GM18909 (cell line): ENCODE measurements at regions not wholly inside any gene's neighbourhood (a gene's known extent, or its start where the extent isn't known, plus 50 kb on each side); places are given as distances from the start of the nearest gene placed in this dataset.
"Not testable (repeated sequence)": the region's sequence is repeated elsewhere in the genome, so short reads cannot be mapped to it uniquely, and the experiment has no call there.

Source experiments
- ATAC-seq: cut with Tn5 transposase; IDR thresholded peaks from one replicate; pipeline ENCODE4 v1.9.1; 2021; ENCODE audit warnings: mild to moderate bottlenecking; ENCODE audit not compliant: unreplicated experiment, poor library complexity

GRCh38 chr5:126054577-126055347, 368.4 kb upstream of the GRAMD2B start:
- no peak for ATAC-seq

GRCh38 chr5:126055348-126055729, 367.9 kb upstream of the GRAMD2B start:
- ATAC-seq, result no peak

- no peak for ATAC-seq
Observed at GRCh38 chr5:126056352-126056751, 366.9 kb upstream of the GRAMD2B start.

DNA sequence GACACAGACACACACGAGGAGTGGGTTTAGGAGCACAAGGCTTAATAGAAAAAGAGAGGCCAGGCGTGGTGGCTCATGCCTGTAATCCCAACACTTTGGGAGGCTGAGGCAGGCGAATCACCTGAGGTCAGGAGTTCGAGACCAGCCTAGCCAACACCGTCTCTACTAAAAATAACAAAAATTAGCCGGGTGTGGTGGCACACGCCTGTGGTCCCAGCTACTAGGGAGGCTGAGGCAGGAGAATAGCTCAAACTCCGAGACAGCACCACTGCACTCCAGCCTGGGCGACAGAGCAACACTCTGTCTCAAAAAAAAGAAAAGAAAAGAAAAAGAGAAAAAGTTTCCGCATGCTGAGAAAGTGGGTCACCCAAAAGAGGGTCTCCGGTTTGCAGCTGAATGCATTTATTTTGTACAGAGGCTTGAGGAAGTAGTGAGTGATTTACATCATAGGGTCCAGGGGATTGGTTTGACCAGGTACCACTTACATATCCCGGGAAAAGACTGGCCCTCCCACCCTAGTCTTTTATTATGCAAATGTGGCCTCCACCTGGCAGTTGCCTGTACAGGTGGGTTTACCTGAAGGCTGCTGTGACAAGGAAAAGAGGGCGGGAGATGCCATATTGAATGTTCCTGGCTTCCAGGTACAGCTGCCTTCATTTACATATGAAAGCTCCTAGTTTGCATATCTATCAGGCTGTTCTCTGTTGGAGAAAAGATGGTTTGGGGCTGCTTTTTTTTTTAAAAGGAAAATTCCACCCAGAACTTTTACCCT, 366.2 kb upstream of the GRAMD2B start:
- ATAC-seq, result no peak

DNA sequence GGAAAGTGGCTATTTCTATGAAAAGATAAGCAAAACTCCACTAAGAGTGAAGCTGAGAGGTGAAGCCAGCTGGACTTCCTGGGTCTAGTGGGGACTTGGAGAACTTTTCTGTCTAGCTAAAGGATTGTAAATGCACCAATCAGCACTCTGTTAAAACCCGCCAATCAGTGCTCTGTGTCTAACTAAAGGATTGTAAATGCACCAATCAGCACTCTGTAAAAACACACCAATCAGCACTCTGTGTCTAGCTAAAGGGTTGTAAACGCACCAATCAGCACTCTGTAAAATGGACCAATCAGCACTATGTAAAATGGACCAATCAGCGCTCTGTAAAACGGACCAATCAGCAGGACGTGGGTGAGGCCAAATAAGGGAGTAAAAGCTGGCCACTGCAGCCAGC, 364.8 kb upstream of the GRAMD2B start:
- not testable (repeated sequence) for ATAC-seq

DNA sequence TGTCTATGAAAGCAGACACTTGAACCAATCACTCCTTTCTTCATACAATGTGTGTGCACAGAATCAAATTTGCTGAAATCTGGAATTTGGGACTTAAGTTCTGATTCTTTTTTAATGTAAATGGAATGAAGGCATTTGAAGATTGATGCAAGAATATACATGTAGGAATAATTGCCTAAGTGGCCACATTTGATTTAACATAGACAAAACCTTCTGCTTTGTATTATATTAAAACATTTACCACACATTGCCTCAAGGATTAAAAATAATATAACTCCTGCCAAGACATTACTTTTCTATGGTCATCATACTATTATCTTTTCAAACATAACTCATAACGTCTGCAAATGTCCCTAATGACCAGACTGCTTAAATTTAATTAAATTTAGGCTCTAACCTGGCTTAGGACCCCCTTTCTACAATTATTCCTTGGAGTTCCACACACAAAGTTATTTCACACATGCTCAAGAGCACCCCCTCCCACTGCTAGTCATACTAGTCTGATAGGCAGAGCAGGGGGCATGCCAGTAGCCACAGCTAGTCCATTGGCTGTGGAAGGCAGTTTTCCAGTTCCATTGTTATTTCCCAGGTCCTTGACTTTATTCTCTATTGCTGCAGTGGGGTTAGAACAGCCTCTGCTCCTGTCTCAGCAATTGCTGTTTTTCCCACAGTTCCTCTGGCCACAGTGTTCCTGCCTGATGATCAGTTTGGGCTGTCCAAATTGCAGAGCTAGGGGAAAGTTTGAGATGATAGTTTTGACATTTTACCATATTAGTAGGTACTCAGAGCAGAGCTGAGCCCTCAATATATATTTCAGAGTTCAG, 360.6 kb upstream of the GRAMD2B start:
- no peak for ATAC-seq

DNA sequence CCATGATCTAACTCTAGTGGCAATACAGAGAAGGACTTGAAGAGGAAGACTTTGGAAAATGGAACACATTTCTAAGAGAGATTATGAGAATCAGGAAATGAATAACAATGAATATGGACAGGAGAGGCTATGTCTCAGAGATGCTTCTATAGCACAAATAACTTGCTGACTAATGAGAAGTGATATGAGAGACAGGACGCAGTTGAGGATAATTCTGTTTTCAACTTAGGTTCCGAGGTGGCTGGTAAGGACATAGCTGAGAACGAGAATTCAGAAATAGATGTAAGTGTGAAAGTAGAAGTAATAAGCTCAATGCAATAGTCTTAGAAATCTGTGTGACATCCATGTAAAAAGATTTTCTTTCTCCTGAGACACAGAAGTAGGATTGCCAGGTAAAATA, 358.1 kb upstream of the GRAMD2B start:
- no peak for ATAC-seq

GRCh38 chr5:126066836-126067235, 356.4 kb upstream of the GRAMD2B start:
- no peak for ATAC-seq

DNA sequence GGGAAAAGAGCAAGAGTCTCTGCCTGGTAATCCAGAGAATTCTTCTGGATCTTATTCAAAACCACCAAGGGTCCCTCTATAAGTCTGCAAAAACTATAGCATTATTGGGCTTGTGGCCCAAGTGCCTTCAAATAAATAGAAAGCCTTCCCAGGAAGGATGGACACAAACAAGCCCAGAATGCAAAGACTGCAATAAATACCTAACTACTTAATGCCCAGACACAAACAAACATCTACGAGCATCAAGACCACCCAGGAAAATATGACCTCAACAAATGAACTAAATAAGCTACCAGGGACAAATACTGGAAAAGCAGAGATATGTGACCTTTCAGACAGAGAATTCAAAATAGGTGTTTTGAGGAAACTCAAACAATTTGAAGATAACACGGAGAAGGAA, 355.8 kb upstream of the GRAMD2B start:
- ATAC-seq, result no peak

DNA sequence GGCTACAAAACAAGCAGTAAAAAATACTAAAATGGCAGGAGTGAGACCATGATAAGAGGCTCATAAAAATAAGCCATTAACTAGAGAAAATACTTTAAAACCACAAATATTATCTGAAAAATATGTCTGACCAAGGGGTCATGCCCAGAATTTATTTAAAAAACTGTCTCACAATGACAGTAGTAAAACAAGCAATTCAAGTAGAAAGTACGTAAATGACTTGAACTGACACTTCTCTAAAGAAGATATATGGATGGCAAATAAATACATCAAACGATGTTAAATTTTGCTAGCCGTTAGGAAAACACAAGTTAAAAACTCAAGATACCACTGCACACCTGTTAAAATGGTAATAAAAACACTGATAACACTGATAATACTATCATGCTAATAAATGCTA, 353.9 kb upstream of the GRAMD2B start:
- no peak for ATAC-seq

- ATAC-seq, result no peak
Observed at GRCh38 chr5:126070481-126070880, 352.7 kb upstream of the GRAMD2B start.

GRCh38 chr5:126074538-126074937, 348.7 kb upstream of the GRAMD2B start:
- no peak for ATAC-seq

GRCh38 chr5:126079266-126079665, 343.9 kb upstream of the GRAMD2B start:
- no peak for ATAC-seq

DNA sequence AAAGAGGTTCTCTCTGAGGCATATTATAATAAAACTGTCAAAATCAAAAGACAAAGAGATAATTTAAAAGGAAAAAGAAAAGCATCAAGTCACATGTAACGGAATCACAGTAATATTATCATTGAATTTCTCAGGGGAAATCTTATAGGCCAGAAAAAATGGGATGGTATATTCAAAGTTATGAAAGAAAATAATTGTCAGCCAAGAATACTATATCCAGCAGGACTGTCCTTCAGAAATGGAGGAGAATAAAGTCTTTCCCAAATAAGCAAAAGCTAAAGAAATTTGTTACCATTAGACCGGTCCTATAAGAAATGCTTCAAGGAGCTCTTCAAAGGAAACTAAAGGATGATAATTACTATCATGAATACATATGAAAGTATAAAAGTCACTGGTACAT, 342.0 kb upstream of the GRAMD2B start:
- ATAC-seq, result no peak

- no peak for ATAC-seq
Observed at GRCh38 chr5:126093041-126093440, 330.2 kb upstream of the GRAMD2B start.

DNA sequence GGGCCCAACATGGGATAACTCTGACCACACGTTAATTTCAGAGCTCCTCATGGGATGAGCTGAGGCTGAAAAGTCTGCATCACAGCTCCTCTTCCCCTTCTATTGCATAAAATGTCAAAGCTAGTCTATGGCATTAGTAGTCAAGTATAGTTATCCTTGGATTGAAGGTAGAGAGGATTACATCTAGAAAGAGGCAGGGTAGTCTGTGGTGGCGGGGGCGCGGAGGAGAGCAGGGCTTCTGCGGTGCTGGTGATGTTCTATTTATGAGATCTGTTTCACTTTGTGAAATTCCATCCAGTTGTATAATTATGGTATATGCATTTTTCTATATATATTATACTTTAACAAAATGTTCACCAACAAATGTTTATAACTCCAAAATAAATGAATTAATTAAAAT, 329.5 kb upstream of the GRAMD2B start:
- ATAC-seq, result no peak

GRCh38 chr5:126094991-126095390, 328.2 kb upstream of the GRAMD2B start:
- ATAC-seq, result no peak

DNA sequence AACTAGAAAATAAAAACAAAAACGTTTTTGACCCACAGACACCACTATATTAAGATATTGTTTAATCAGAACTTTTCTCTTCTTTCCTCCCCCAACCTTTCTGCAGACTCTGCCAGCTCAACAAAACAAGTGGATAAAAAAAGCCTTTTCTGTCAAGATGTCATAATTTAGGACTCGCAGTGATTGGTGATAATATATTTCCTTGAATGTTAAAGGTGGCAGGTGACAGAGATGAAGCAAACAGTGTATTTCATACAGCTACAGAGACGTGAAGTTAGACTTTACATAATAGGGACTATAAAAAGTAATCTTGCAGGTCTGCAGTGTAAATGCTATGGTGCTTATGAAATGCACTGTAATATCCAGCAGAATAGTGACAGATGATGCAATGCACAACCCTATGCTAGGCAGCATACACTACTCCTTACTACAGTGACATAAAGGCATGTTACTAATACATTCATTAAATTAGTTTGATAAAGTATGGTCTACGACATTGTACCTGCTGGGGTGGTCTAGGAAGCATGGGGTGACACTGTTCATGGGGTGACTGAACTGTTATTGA, 326.7 kb upstream of the GRAMD2B start:
- ATAC-seq, result no peak

GRCh38 chr5:126097876-126098275, 325.3 kb upstream of the GRAMD2B start:
- no peak for ATAC-seq

GRCh38 chr5:126098330-126099017, 324.7 kb upstream of the GRAMD2B start:
- no peak for ATAC-seq
